CD4-positive, alpha-beta T cell treated with Interleukin-21 for 1 hour (primary cell): ENCODE measurements at regions not wholly inside any gene's neighbourhood (a gene's known extent, or its start where the extent isn't known, plus 50 kb on each side); places are given as distances from the start of the nearest gene placed in this dataset.
"Not testable (repeated sequence)": the region's sequence is repeated elsewhere in the genome, so short reads cannot be mapped to it uniquely, and the experiment has no call there.

Experiments
- DNase-seq: peaks from one replicate; pipeline ENCODE4 v3.0.0-alpha.2; 2020

GRCh38 chr6:103720393-103720792 lies 1139.3 kb downstream of the HACE1 start:
- no peak for DNase-seq

- no peak for DNase-seq
Measured at GRCh38 chr6:103719545-103719944, 1140.2 kb downstream of the HACE1 start.

- DNase-seq, result no peak
Measured at GRCh38 chr6:103715269-103715668, 1144.5 kb downstream of the HACE1 start.

- DNase-seq, result not testable (repeated sequence)
Measured at GRCh38 chr6:103709236-103709635, 1150.5 kb downstream of the HACE1 start.

GRCh38 chr6:103707596-103708325 lies 1152.0 kb downstream of the HACE1 start:
- no peak for DNase-seq

- DNase-seq, result no peak
Measured at GRCh38 chr6:103699769-103700168, 1160.0 kb downstream of the HACE1 start.

GRCh38 chr6:103687430-103687829 lies 1172.3 kb downstream of the HACE1 start:
- no peak for DNase-seq

- no peak for DNase-seq
Measured at GRCh38 chr6:103680116-103680515, 1179.6 kb downstream of the HACE1 start.

GRCh38 chr6:103677290-103677689 lies 1182.4 kb downstream of the HACE1 start:
- no peak for DNase-seq

- DNase-seq, result no peak
Measured at GRCh38 chr6:103675807-103676406, 1183.8 kb downstream of the HACE1 start.

- no peak for DNase-seq
Measured at GRCh38 chr6:103674790-103675189, 1184.9 kb downstream of the HACE1 start.

GRCh38 chr6:103672169-103672568 lies 1187.5 kb downstream of the HACE1 start:
- DNase-seq, result no peak

- no peak for DNase-seq
Measured at GRCh38 chr6:103629613-103630012, 1230.1 kb downstream of the HACE1 start.

- DNase-seq, result no peak
Measured at GRCh38 chr6:103617642-103618041, 1242.1 kb downstream of the HACE1 start.

- DNase-seq, result no peak
Measured at GRCh38 chr6:103587722-103588121, 1272.0 kb downstream of the HACE1 start.

- DNase-seq, result no peak
Measured at GRCh38 chr6:103578115-103578514, 1281.6 kb downstream of the HACE1 start.

GRCh38 chr6:103570431-103570830 lies 1289.3 kb downstream of the HACE1 start:
- no peak for DNase-seq

- no peak for DNase-seq
Measured at GRCh38 chr6:103554911-103555310, 1304.8 kb downstream of the HACE1 start.

- DNase-seq, result no peak
Measured at GRCh38 chr6:103538381-103538780, 1321.3 kb downstream of the HACE1 start.

- no peak for DNase-seq
Measured at GRCh38 chr6:103534814-103535213, 1324.9 kb downstream of the HACE1 start.

GRCh38 chr6:103534095-103534494 lies 1325.6 kb downstream of the HACE1 start:
- no peak for DNase-seq

- DNase-seq, result no peak
Measured at GRCh38 chr6:103522045-103522444, 1337.7 kb downstream of the HACE1 start.

- no peak for DNase-seq
Measured at GRCh38 chr6:103516336-103516735, 1343.4 kb downstream of the HACE1 start.

- no peak for DNase-seq
Measured at GRCh38 chr6:103507052-103507451, 1352.7 kb downstream of the HACE1 start.

GRCh38 chr6:103505155-103505518 lies 1354.6 kb downstream of the HACE1 start:
- DNase-seq, result no peak
